Ovary (tissue), 3 donors: ENCODE measurements at regions not wholly inside any gene's neighbourhood (a gene's known extent, or its start where the extent isn't known, plus 50 kb on each side); places are given as distances from the start of the nearest gene placed in this dataset.

Experiments
- CTCF ChIP-seq, 3 donors: fragments of 450-650 bp in 2 of 3; fragments of 200-600 bp in 1 of 3; IDR thresholded peaks; one replicate each; pipeline versions ENCODE4 v1.5.1 to v1.8.0; 2016 to 2022; ENCODE audit warnings: antibody characterized with exemption in 3 of 3, mild to moderate bottlenecking in 1 of 3
- EP300 ChIP-seq: sonication (generic); formaldehyde crosslinking; IDR thresholded peaks from one replicate; pipeline ENCODE4 v1.6.1; 2017; ENCODE audit warnings: antibody characterized with exemption
- POLR2A ChIP-seq: fragments of 450-650 bp; IDR thresholded peaks from one replicate; pipeline ENCODE4 v1.6.1; 2017; ENCODE audit warnings: antibody characterized with exemption, mild to moderate bottlenecking, moderate library complexity
- donor health status: DM: no; HTN: no; CAD: no.

DNA sequence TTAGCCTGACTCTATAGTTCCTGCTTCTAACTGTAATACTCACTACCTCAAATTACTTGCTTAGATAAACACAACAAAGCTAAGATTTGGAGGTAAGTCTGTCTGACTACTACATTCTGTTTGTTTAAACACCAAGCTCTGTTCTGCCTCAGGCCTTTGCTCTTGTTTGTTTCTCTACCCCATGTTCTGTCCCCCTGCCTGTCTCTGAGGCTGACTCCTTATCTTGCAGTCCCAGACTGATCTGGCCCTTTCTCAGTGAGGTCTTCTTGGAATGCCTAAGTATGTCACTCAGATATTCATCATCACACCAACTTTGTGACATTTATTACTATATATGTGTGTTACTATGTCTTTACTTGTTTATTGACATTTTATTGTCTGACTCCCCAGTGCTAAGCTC, 425.5 kb downstream of the LMO4 start:
- TF ChIP-seq POLR2A (no peak), CTCF (IDR thresholded peaks at IDR 0.05) (no peak), EP300 (no peak)
